ENCODE measurements at regions not wholly inside any gene's neighbourhood (a gene's known extent, or its start where the extent isn't known, plus 50 kb on each side); places are given as distances from the start of the nearest gene placed in this dataset.

DNA sequence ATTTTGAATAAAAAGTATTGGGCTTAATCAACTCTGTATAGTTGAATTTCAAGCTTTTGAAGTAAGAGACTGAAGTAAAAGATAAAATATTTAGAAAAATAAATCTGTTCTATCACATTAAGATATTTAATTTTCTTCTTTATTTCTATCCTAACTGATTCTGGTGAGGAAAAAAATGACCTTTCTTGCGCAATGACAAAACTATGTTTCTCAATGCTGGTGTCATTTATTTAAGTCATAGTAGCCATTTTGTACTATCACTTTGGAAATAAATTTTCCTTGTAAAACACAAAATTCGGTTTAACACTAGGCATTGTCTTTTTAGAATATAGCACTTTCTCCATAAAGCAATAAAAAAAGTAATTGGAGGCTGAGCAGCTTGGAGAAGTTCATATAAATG is 728.0 kb downstream of the CDH9 start:
- in situ Hi-C loops (cut with MboI; ENCODE audit: low pct_unique_long_range_greater_than_20kb in 2 of 9, low sequenced_read_pairs in 9 of 9, unreplicated experiment in 9 of 9), result no loop called here
- Histone ChIP-seq H3K27ac (no peak overlapping the region), H3K4me3 (no peak overlapping the region), H3K4me1 (replicated peaks in 1 of 2) (no peaks in the 10 kb centered on the region)
- ATAC-seq (replicated peaks in 6 of 8), result no peak
- WGBS, 10 experiments, result 3 to 90% (median 57%) methylated on average over 2 of the region's 2 CpGs; no CpG with 5 or more reads in 1 of the 10 experiments

DNA sequence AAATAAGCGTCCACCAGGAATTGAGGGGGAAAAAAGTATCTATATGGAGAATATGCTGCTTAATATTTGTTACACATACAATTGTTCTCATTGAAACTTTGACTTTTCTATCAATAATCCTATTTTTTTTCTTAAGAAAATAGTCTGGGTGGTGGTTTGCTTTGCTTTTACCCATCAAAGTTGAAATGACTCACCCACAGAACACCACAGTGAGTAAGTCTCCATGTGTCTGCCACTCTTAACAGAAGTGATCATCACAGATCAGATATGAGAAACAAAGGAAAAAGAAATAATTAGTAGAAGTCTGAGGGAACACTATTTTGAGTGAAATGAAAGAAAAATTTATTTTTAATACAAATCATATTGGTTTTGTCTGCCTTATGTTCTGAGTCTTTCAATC is 742.8 kb downstream of the CDH9 start:
- in situ Hi-C loops (cut with MboI; ENCODE audit: low pct_unique_long_range_greater_than_20kb in 2 of 9, low sequenced_read_pairs in 9 of 9, unreplicated experiment in 9 of 9), result no loop called here

DNA sequence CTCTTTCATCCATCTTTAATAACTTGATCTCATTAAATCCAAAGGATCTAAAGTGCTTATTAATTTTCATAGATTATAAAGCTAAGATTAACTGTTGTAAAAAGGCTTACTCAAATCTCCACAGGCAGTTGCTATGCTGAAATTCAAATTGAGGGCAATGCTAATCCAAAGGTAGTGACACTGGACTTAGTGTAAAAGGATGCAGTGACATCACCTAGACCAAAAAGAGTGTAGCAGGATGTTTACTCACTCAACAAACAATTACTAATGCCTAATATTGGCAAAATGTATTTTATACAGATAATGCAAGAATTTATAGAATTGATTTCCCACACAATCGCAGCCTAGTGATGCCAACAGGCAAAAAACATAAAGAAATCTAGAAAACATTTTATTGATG is 756.2 kb downstream of the CDH9 start:
- H3K4me1 ChIP-seq (replicated peaks in 1 of 2), result no peaks in the 10 kb centered on the region
- 0 to 100% (median 44%) methylated on average over 1 of the region's 1 CpG; no CpG with 5 or more reads in 2 of the 10 experiments for WGBS, 10 experiments
- no peak for ATAC-seq (replicated peaks in 6 of 8)
- in situ Hi-C loops (cut with MboI; ENCODE audit: low pct_unique_long_range_greater_than_20kb in 2 of 9, low sequenced_read_pairs in 9 of 9, unreplicated experiment in 9 of 9), result no loop called here
- no peak overlapping the region for H3K4me3 ChIP-seq
- no peak overlapping the region for H3K27ac ChIP-seq

More for the DNA sequence above, 742.8 kb downstream of the CDH9 start:
- H3K27ac ChIP-seq, result no peak overlapping the region
- no peak for ATAC-seq (replicated peaks in 6 of 8)
- WGBS, 10 experiments, result 0 to 100% (median 71%) methylated on average over 1 of the region's 1 CpG; no CpG with 5 or more reads in 1 of the 10 experiments
- no peaks in the 10 kb centered on the region for H3K4me1 ChIP-seq (replicated peaks in 1 of 2)
- H3K4me3 ChIP-seq, result no peak overlapping the region

- WGBS, 10 experiments, result 0 to 80% (median 47%) methylated on average over 1 to 2 of the region's 2 CpGs; no CpG with 5 or more reads in 4 of the 10 experiments
- Histone ChIP-seq H3K4me3 (no peak overlapping the region), H3K4me1 (replicated peaks in 1 of 2) (no peaks in the 10 kb centered on the region), H3K27ac (no peak overlapping the region)
- in situ Hi-C loops (cut with MboI; ENCODE audit: low pct_unique_long_range_greater_than_20kb in 2 of 9, low sequenced_read_pairs in 9 of 9, unreplicated experiment in 9 of 9), result no loop called here
- no peak for ATAC-seq (replicated peaks in 6 of 8)
Measured at GRCh38 chr5:26278078-26278477, 760.3 kb downstream of the CDH9 start.

DNA sequence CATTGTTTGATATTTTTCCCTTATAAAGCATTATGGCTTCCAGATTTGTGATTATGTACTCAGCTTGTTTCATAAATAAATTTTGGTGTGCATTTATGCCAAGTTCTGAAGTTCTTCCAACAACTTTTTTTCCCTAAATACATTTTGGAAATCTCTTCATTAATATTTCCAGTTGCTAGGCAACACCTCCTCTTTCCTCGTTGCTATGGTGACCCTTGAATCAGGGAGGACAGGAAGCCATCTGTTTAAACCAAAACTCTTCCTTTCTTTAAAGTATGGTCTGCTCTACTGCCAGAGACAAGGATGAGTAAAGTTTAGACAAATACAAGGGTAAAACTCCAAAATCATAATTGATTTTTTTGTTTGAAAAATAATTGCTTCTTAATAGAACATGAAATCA is 779.3 kb downstream of the CDH9 start:
- in situ Hi-C loops (cut with MboI; ENCODE audit: low pct_unique_long_range_greater_than_20kb in 2 of 9, low sequenced_read_pairs in 9 of 9, unreplicated experiment in 9 of 9), result no loop called here
- no peaks in the 10 kb centered on the region for H3K4me1 ChIP-seq (replicated peaks in 1 of 2)
- WGBS, 10 experiments, result 0 to 67% (median 0%) methylated on average over 1 of the region's 1 CpG; no CpG with 5 or more reads in 4 of the 10 experiments
- H3K27ac ChIP-seq, result no peak overlapping the region
- H3K4me3 ChIP-seq, result no peak overlapping the region
- no peak for ATAC-seq (replicated peaks in 6 of 8)

- ATAC-seq (replicated peaks in 6 of 8), result no peak
- Histone ChIP-seq H3K4me1 (replicated peaks in 1 of 2) (no peaks in the 10 kb centered on the region), H3K4me3 (no peak overlapping the region), H3K27ac (no peak overlapping the region)
- in situ Hi-C loops (cut with MboI; ENCODE audit: low pct_unique_long_range_greater_than_20kb in 2 of 9, low sequenced_read_pairs in 9 of 9, unreplicated experiment in 9 of 9), result no loop called here
- WGBS, 10 experiments, result 7 to 100% (median 70%) methylated on average over 1 to 5 of the region's 5 CpGs
Measured at GRCh38 chr5:26245321-26245720, 793.1 kb downstream of the CDH9 start.

- in situ Hi-C loops (cut with MboI; ENCODE audit: low pct_unique_long_range_greater_than_20kb in 2 of 9, low sequenced_read_pairs in 9 of 9, unreplicated experiment in 9 of 9), result no loop called here
- ATAC-seq (replicated peaks in 6 of 8), result no peak
- Histone ChIP-seq H3K4me3 (no peak overlapping the region), H3K27ac (no peak overlapping the region), H3K4me1 (replicated peaks in 1 of 2) (no peaks in the 10 kb centered on the region)
- WGBS, 10 experiments, result 0 to 94% (median 69%) methylated on average over 2 to 4 of the region's 4 CpGs
Measured at GRCh38 chr5:26239588-26239987, 798.8 kb downstream of the CDH9 start.

DNA sequence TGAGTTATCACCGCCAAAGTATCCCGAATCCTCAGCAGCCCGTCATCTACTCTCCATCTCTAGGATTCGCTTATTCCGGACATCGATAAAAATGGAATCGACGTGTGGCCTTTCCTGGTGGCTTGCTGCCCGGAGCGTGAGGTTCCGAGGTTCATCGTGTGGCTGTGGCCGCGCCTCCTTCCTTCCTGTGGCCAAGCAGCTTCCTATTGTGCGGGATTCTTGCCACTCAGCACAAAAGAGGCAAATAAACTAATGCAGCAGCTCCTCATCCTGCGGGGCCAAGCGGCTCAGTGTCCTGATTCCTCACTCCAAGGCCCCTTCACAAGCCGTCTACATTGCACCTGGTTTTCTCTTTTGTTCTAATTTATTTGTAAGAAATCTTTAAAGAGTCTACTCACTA is 800.9 kb downstream of the CDH9 start:
- no peak for ATAC-seq (replicated peaks in 6 of 8)
- Histone ChIP-seq H3K4me1 (replicated peaks in 1 of 2) (no peaks in the 10 kb centered on the region), H3K4me3 (no peak overlapping the region), H3K27ac (no peak overlapping the region)
- 52 to 100% (median 89%) methylated on average over 3 to 14 of the region's 18 CpGs; no CpG with 5 or more reads in 2 of the 10 experiments for WGBS, 10 experiments
- in situ Hi-C loops (cut with MboI; ENCODE audit: low pct_unique_long_range_greater_than_20kb in 2 of 9, low sequenced_read_pairs in 9 of 9, unreplicated experiment in 9 of 9), result no loop called here

DNA sequence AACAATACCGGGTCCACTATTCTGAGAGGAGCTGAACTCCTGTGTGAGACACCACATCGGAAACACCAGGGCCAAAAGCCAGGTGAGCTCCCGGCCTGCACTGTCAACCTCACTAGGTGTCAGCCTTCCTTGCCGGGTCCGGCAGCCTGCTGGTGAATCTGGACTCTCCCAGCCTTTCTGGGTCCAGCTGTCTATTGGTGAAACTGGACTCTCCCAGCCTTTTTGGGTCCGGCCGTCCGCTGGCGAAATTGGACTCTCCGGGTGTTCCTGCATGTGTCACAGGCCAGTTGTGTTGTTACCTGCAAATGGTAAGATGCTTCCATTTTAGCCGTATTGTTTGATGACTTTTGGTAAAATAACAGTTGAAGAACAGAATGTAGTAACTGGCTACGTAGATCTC is 801.5 kb downstream of the CDH9 start:
- H3K27ac ChIP-seq, result no peak overlapping the region
- no peak for ATAC-seq (replicated peaks in 6 of 8)
- H3K4me3 ChIP-seq, result no peak overlapping the region
- H3K4me1 ChIP-seq (replicated peaks in 1 of 2), result no peaks in the 10 kb centered on the region
- in situ Hi-C loops (cut with MboI; ENCODE audit: low pct_unique_long_range_greater_than_20kb in 2 of 9, low sequenced_read_pairs in 9 of 9, unreplicated experiment in 9 of 9), result no loop called here
- WGBS, 10 experiments, result 61 to 100% (median 93%) methylated on average over 4 to 8 of the region's 12 CpGs; no CpG with 5 or more reads in 4 of the 10 experiments

- no peak for ATAC-seq (replicated peaks in 6 of 8)
- Histone ChIP-seq H3K4me1 (replicated peaks in 1 of 2) (no peaks in the 10 kb centered on the region), H3K4me3 (no peak overlapping the region), H3K27ac (no peak overlapping the region)
- in situ Hi-C loops (cut with MboI; ENCODE audit: low pct_unique_long_range_greater_than_20kb in 2 of 9, low sequenced_read_pairs in 9 of 9, unreplicated experiment in 9 of 9), result no loop called here
- no CpG with 5 or more reads among the region's 8 CpGs for WGBS, 10 experiments
Measured at GRCh38 chr5:26232706-26233105, 805.7 kb downstream of the CDH9 start.

DNA sequence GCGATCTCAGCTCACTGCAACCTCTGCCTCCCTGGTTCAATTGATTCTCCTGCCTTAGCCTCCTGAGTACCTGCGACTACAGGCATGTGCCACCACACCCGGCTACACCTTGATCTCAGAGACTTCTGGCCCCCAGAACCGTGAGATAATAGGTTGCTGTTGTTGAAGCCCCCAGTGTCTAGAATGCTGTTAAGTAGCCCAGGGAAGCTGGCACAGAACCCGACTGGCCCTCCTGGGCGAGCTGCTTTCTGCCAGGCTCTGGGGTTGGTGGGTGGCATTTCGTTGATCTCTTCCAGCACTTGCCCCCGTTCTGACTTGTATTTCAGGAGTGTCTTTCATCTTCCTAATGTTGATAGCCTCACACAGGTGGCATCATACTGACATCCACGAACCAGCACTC is 807.1 kb downstream of the CDH9 start:
- WGBS, 10 experiments, result 0 to 100% (median 74%) methylated on average over 1 to 6 of the region's 9 CpGs
- in situ Hi-C loops (cut with MboI; ENCODE audit: low pct_unique_long_range_greater_than_20kb in 2 of 9, low sequenced_read_pairs in 9 of 9, unreplicated experiment in 9 of 9), result no loop called here
- H3K27ac ChIP-seq, result no peak overlapping the region
- no peak overlapping the region for H3K4me3 ChIP-seq
- no peaks in the 10 kb centered on the region for H3K4me1 ChIP-seq (replicated peaks in 1 of 2)
- no peak for ATAC-seq (replicated peaks in 6 of 8)

DNA sequence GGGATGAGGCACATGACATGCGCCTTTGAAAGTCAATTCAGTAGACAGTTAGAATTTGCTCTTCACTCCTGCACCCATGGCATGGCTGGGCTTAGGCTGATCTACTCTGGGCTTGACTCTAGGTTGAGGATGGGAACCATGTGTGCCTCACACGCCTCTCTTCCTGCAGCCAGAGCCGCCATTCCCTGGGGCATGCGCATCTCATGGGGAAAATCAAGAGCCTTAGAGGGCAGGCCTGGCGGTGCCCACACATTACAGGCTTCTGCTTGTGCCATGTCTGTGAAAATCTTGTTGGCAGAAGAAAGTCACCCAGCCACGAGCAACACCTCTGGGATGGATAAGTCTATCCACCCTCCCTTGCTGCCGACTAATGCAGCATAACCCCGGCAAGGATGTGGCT is 808.5 kb downstream of the CDH9 start:
- 0 to 93% (median 85%) methylated on average over 1 to 5 of the region's 8 CpGs; no CpG with 5 or more reads in 3 of the 10 experiments for WGBS, 10 experiments
- no peak for ATAC-seq (replicated peaks in 6 of 8)
- H3K27ac ChIP-seq, result no peak overlapping the region
- H3K4me3 ChIP-seq, result no peak overlapping the region
- in situ Hi-C loops (cut with MboI; ENCODE audit: low pct_unique_long_range_greater_than_20kb in 2 of 9, low sequenced_read_pairs in 9 of 9, unreplicated experiment in 9 of 9), result no loop called here
- no peaks in the 10 kb centered on the region for H3K4me1 ChIP-seq (replicated peaks in 1 of 2)

DNA sequence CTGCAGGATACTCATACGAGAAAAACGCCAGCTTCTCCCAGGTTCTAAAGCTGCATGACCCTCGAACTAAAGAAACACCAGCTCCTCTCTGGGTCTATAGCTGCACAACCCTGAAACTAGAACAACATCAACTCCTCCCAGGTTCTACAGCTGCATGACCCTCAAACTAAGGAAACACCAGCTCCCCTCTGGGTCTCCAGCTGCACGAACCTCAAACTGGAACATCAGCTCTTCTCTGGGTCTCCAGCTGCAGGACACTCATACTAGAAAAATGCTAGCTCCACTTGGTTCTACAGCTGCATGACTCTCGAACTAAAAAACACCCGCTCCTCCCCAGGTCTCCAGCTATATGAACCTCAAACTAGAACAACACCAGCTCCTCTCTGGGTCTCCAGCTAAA is 811.1 kb downstream of the CDH9 start:
- no peak overlapping the region for H3K4me3 ChIP-seq
- no peak for ATAC-seq (replicated peaks in 6 of 8)
- 0 to 100% (median 44%) methylated on average over 1 to 4 of the region's 6 CpGs; no CpG with 5 or more reads in 2 of the 10 experiments for WGBS, 10 experiments
- no peaks in the 10 kb centered on the region for H3K4me1 ChIP-seq (replicated peaks in 1 of 2)
- H3K27ac ChIP-seq, result no peak overlapping the region
- in situ Hi-C loops (cut with MboI; ENCODE audit: low pct_unique_long_range_greater_than_20kb in 2 of 9, low sequenced_read_pairs in 9 of 9, unreplicated experiment in 9 of 9), result no loop called here

- H3K27ac ChIP-seq, result no peak overlapping the region
- H3K4me1 ChIP-seq (replicated peaks in 1 of 2), result no peaks in the 10 kb centered on the region
- no peak overlapping the region for H3K4me3 ChIP-seq
- in situ Hi-C loops (cut with MboI; ENCODE audit: low pct_unique_long_range_greater_than_20kb in 2 of 9, low sequenced_read_pairs in 9 of 9, unreplicated experiment in 9 of 9), result no loop called here
- no peak for ATAC-seq (replicated peaks in 6 of 8)
- WGBS, 10 experiments, result 8 to 100% (median 69%) methylated on average over 1 to 2 of the region's 2 CpGs; no CpG with 5 or more reads in 1 of the 10 experiments
Measured at GRCh38 chr5:26205121-26205520, 833.3 kb downstream of the CDH9 start.

All from motor neuron (in vitro differentiated cells).